OCI-LY7 (cell line): ENCODE measurements at regions not wholly inside any gene's neighbourhood (a gene's known extent, or its start where the extent isn't known, plus 50 kb on each side); places are given as distances from the start of the nearest gene placed in this dataset.

ENCODE experiments used
- BruUV-seq: library from RNA; stranded (reverse); fragments of 400-500 nt; replicated peaks from 2 replicates; lab custom pipeline; 2021; lab: Mats Ljungman, UMichigan
- CTCF ChIA-PET: fragments of 300-600 bp; sonication (Branson Sonifier 250); formaldehyde crosslinking; loops from one replicate; lab custom pipeline; 2022; ENCODE audit warnings: antibody characterized with exemption; ENCODE audit not compliant: unreplicated experiment; lab: Charles Lee
- POLR2A ChIA-PET: fragments of 300-600 bp; sonication (Branson Sonifier 250); formaldehyde crosslinking; loops from one replicate; lab custom pipeline; 2022; ENCODE audit warnings: antibody characterized with exemption; lab: Charles Lee
- DNase-seq: peaks from one replicate; pipeline ENCODE4 v3.0.0-alpha.2; 2015; ENCODE audit warnings: low spot score
- H2AFZ ChIP-seq: fragments of 200-600 bp; sonication (generic), shearing (Covaris generic); 2 replicates; pipeline ENCODE4 v1.6.1; 2014; ENCODE audit warnings: mild to moderate bottlenecking, antibody characterized with exemption, low read length, moderate library complexity
- H3K27ac ChIP-seq: fragments of 200-600 bp; sonication (generic); 2 replicates; pipeline ENCODE4 v1.5.1; 2014; ENCODE audit warnings: mixed run types, low read depth, mild to moderate bottlenecking, moderate library complexity, low read length, inconsistent platforms; ENCODE audit not compliant: poor library complexity, severe bottlenecking
- H3K36me3 ChIP-seq: fragments of 200-600 bp; sonication (generic); 2 replicates; pipeline ENCODE4 v1.6.1; 2014; ENCODE audit warnings: mild to moderate bottlenecking, antibody characterized with exemption, low read length, moderate library complexity, mixed read lengths; ENCODE audit not compliant: insufficient read depth
- H3K4me1 ChIP-seq: fragments of 200-600 bp; sonication (generic); 2 replicates; pipeline ENCODE4 v1.5.1; 2014; ENCODE audit warnings: mild to moderate bottlenecking, low read length; ENCODE audit not compliant: insufficient read depth, poor library complexity, severe bottlenecking
- H3K4me2 ChIP-seq: fragments of 200-600 bp; sonication (generic); 2 replicates; pipeline ENCODE4 v1.6.1; 2014; ENCODE audit warnings: mild to moderate bottlenecking, low read length
- H3K4me3 ChIP-seq: fragments of 200-600 bp; sonication (generic); 2 replicates; pipeline ENCODE4 v1.5.1; 2014; ENCODE audit warnings: mild to moderate bottlenecking, low read depth, low read length; ENCODE audit not compliant: poor library complexity, severe bottlenecking
- H3K79me2 ChIP-seq: fragments of 200-600 bp; sonication (generic); 2 replicates; pipeline ENCODE4 v1.6.1; 2016; ENCODE audit warnings: low read depth, mild to moderate bottlenecking, low read length, moderate library complexity, mixed read lengths; ENCODE audit not compliant: insufficient read depth
- H3K9me2 ChIP-seq: fragments of 200-600 bp; sonication (generic); 2 replicates; pipeline ENCODE4 v1.6.1; 2016; ENCODE audit warnings: mild to moderate bottlenecking, low read length, mixed read lengths; ENCODE audit not compliant: insufficient read depth
- H3K9me3 ChIP-seq: fragments of 200-600 bp; sonication (generic); 2 replicates; pipeline ENCODE4 v1.6.1; 2014; ENCODE audit warnings: mild to moderate bottlenecking, mixed run types, low read length, mixed read lengths
- H4K20me1 ChIP-seq: fragments of 200-600 bp; sonication (generic); 2 replicates; pipeline ENCODE4 v1.6.1; 2014; ENCODE audit warnings: mild to moderate bottlenecking, antibody characterized with exemption, low read length, moderate library complexity, mixed read lengths; ENCODE audit not compliant: insufficient read depth
- CTCF ChIP-seq: fragments of 200-600 bp; sonication (generic); conservative IDR thresholded peaks from 2 replicates; pipeline ENCODE4 v1.5.1; 2014; ENCODE audit warnings: mild to moderate bottlenecking, antibody characterized with exemption, low read length, moderate library complexity, mixed read lengths
- EZH2phosphoT487 ChIP-seq: fragments of 200-600 bp; sonication (generic); IDR thresholded peaks from 2 replicates; pipeline ENCODE4 v1.6.1; 2018; ENCODE audit warnings: low read depth, borderline replicate concordance, mild to moderate bottlenecking, mixed run types, antibody characterized with exemption, low read length, moderate library complexity, mixed read lengths
- intact Hi-C: fragments of 100-400 bp; cut with micrococcal nuclease; formaldehyde crosslinking; loops from one replicate; pipeline ENCODE4 v1.10.0; 2022; ENCODE audit not compliant: unreplicated experiment

- ChIA-PET CTCF (no interaction called here), POLR2A (no interaction called here)
- TF ChIP-seq CTCF (no peak), EZH2phosphoT487 (no peak)
- Histone ChIP-seq H3K9me2 (no peaks in the 10 kb centered on the region), H3K4me1 (peaks cover 22% of the 10 kb centered on the region), H3K9me3 (no peaks in the 10 kb centered on the region), H3K36me3 (no peaks in the 10 kb centered on the region), H3K27ac (no peak overlapping the region), H3K79me2 (no peaks in the 10 kb centered on the region), H2AFZ (no peak overlapping the region), H4K20me1 (no peaks in the 10 kb centered on the region), H3K4me3 (no peak overlapping the region), H3K4me2 (no peak overlapping the region)
- DNase-seq: no peak
- intact Hi-C loops: loop anchor here (5.0 kb wide), 3 partner anchors 38 to 353 kb away; partner anchors contain the start of gene KLHDC7A
- no TSS peak for BruUV-seq
These were observed 60.7 kb upstream of the PAX7 start for GRCh38 chr1:18569811-18570545.

DNA sequence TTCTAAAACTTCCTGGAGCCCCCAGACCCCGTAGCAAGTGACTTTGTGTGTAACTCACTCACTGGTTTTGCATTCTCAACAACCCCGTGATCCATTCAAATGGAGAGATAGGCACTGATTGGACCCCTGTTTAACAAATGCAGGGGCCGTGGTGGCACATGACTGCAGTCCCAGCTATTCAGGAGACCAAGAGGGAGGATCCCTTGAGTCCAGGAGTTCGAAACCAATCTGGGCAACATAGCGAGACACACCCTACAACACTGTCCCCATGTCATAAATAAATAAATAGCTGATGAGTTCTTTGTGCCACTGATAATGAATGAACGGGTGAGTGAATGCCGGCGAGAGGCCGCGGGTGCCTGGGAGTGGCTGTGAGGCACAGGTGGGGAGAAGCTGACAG lies 59.4 kb upstream of the PAX7 start:
- peaks cover 22% of the 10 kb centered on the region for H3K4me1 ChIP-seq
- H3K4me3 ChIP-seq: no peak overlapping the region
- no TSS peak for BruUV-seq
- no peaks in the 10 kb centered on the region for H3K9me3 ChIP-seq
- no peaks in the 10 kb centered on the region for H3K36me3 ChIP-seq
- no peaks in the 10 kb centered on the region for H4K20me1 ChIP-seq
- CTCF ChIA-PET: no interaction called here
- no peak overlapping the region for H3K4me2 ChIP-seq
- TF ChIP-seq CTCF: no peak
- TF ChIP-seq EZH2phosphoT487: no peak
- no peak overlapping the region for H3K27ac ChIP-seq
- intact Hi-C loops: loop anchor here (5.0 kb wide), 3 partner anchors 39 to 354 kb away; partner anchors contain the start of gene KLHDC7A
- no peaks in the 10 kb centered on the region for H3K79me2 ChIP-seq
- H3K9me2 ChIP-seq: no peaks in the 10 kb centered on the region
- no peak for DNase-seq
- POLR2A ChIA-PET: no interaction called here
- H2AFZ ChIP-seq: no peak overlapping the region
